ENCODE measurements at regions not wholly inside any gene's neighbourhood (a gene's known extent, or its start where the extent isn't known, plus 50 kb on each side); places are given as distances from the start of the nearest gene placed in this dataset.
"Not testable (repeated sequence)": the region's sequence is repeated elsewhere in the genome, so short reads cannot be mapped to it uniquely, and the experiment has no call there.

- DNase-seq (ENCODE audit: low read depth): peak; percentile 9
- TF ChIP-seq CTCF (IDR thresholded peaks at IDR 0.05; ENCODE audit: insufficient read depth, low read depth, low read length, missing control alignments): no peak
- no peak overlapping the region for H3K4me3 ChIP-seq (ENCODE audit: low read length)
Measured at GRCh38 chr5:102049517-102049916, 246.6 kb downstream of the SLCO4C1 start.

- TF ChIP-seq CTCF (IDR thresholded peaks at IDR 0.05; ENCODE audit: insufficient read depth, low read depth, low read length, missing control alignments): no peak
- DNase-seq (ENCODE audit: low read depth): no peak
Measured at GRCh38 chr5:102048940-102049339, 247.1 kb downstream of the SLCO4C1 start.

GRCh38 chr5:102047073-102047472 is 249.0 kb downstream of the SLCO4C1 start:
- not testable (repeated sequence) for H3K4me3 ChIP-seq (ENCODE audit: low read length); DNase-seq (ENCODE audit: low read depth)

More at GRCh38 chr5:102048940-102049339, 247.1 kb downstream of the SLCO4C1 start:
- H3K4me3 ChIP-seq (ENCODE audit: low read length): no peak overlapping the region

GRCh38 chr5:102040326-102040725 is 255.8 kb downstream of the SLCO4C1 start:
- no peak overlapping the region for H3K4me3 ChIP-seq (ENCODE audit: low read length)
- no peak for TF ChIP-seq CTCF (IDR thresholded peaks at IDR 0.05; ENCODE audit: insufficient read depth, low read depth, low read length, missing control alignments)
- no peak for DNase-seq (ENCODE audit: low read depth)

GRCh38 chr5:102036927-102037326 is 259.2 kb downstream of the SLCO4C1 start:
- TF ChIP-seq CTCF (IDR thresholded peaks at IDR 0.05; ENCODE audit: insufficient read depth, low read depth, low read length, missing control alignments): no peak
- DNase-seq (ENCODE audit: low read depth): no peak
- no peak overlapping the region for H3K4me3 ChIP-seq (ENCODE audit: low read length)

GRCh38 chr5:102031711-102032110 is 264.4 kb downstream of the SLCO4C1 start:
- H3K4me3 ChIP-seq (ENCODE audit: low read length): no peak overlapping the region
- DNase-seq (ENCODE audit: low read depth): no peak
- TF ChIP-seq CTCF (IDR thresholded peaks at IDR 0.05; ENCODE audit: insufficient read depth, low read depth, low read length, missing control alignments): no peak

GRCh38 chr5:102018690-102019089 is 277.4 kb downstream of the SLCO4C1 start:
- no peak for TF ChIP-seq CTCF (IDR thresholded peaks at IDR 0.05; ENCODE audit: insufficient read depth, low read depth, low read length, missing control alignments)
- H3K4me3 ChIP-seq (ENCODE audit: low read length): no peak overlapping the region
- DNase-seq (ENCODE audit: low read depth): no peak

GRCh38 chr5:102018279-102018678 is 277.8 kb downstream of the SLCO4C1 start:
- no peak for TF ChIP-seq CTCF (IDR thresholded peaks at IDR 0.05; ENCODE audit: insufficient read depth, low read depth, low read length, missing control alignments)
- DNase-seq (ENCODE audit: low read depth): no peak
- no peak overlapping the region for H3K4me3 ChIP-seq (ENCODE audit: low read length)
